Activated naive CD4-positive, alpha-beta T cell treated with anti-CD3 and anti-CD28 coated beads, Interleukin-2, amount 10 ng/mL, durations not matched to agents 7 days and 5 days (primary cell): ENCODE measurements at regions not wholly inside any gene's neighbourhood (a gene's known extent, or its start where the extent isn't known, plus 50 kb on each side); places are given as distances from the start of the nearest gene placed in this dataset.
"Not testable (repeated sequence)": the region's sequence is repeated elsewhere in the genome, so short reads cannot be mapped to it uniquely, and the experiment has no call there.

Experiments used
- CTCF ChIA-PET: fragments of 350-600 bp; sonication (Branson Sonifier 250); formaldehyde crosslinking; loops from one replicate; lab custom pipeline; 2021; ENCODE audit warnings: antibody characterized with exemption; lab: Charles Lee
- DNase-seq: peaks from one replicate; pipeline ENCODE4 v3.0.0-alpha.2; 2020
- H3K27ac Mint-ChIP-seq: one replicate; pipeline ENCODE4 v1.8.0; 2021; ENCODE audit warnings: mild to moderate bottlenecking, moderate library complexity, mixed read lengths
- H3K27me3 Mint-ChIP-seq: one replicate; pipeline ENCODE4 v1.8.0; 2021; ENCODE audit warnings: mild to moderate bottlenecking, mixed read lengths
- H3K36me3 Mint-ChIP-seq: one replicate; pipeline ENCODE4 v1.8.0; 2021; ENCODE audit warnings: mixed read lengths
- H3K4me1 Mint-ChIP-seq: one replicate; pipeline ENCODE4 v1.8.0; 2021; ENCODE audit warnings: mixed read lengths
- H3K4me3 Mint-ChIP-seq: one replicate; pipeline ENCODE4 v1.8.0; 2021; ENCODE audit warnings: mild to moderate bottlenecking, moderate library complexity, mixed read lengths
- H3K9me3 Mint-ChIP-seq: one replicate; pipeline ENCODE4 v1.8.0; 2021; ENCODE audit warnings: mixed read lengths

- Mint-ChIP-seq H3K36me3 (no peaks in the 10 kb centered on the region), H3K9me3 (peaks cover 22% of the 10 kb centered on the region), H3K4me1 (no peaks in the 10 kb centered on the region), H3K4me3 (no peak overlapping the region), H3K27me3 (no peaks in the 10 kb centered on the region), H3K27ac (no peak overlapping the region)
- no peak for DNase-seq
- CTCF ChIA-PET = no interaction called here
These were observed 731.9 kb upstream of the PCDH10 start for GRCh38 chr4:132417220-132417619.

DNA sequence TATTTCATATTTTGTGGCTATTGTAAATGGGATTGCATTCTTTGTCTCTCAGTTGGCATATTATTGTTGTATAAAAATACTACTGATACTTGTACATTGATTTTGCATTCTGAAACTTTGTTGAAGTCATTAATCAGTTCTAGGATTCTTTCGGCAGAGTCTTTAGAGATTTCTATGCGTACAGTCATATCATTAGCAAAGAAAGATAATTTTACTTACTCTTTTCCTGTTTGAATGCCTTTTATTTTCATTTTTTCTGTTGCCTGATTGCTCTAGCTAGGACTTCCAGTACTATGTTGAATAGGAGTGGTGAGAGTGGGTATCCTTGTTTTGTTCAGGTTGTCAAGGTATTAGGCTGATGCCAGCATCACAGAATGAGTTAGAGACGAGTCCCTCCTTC, 722.0 kb upstream of the PCDH10 start:
- CTCF ChIA-PET = no interaction called here
- Mint-ChIP-seq H3K36me3 (no peaks in the 10 kb centered on the region), H3K27me3 (no peaks in the 10 kb centered on the region), H3K4me3 (no peak overlapping the region), H3K4me1 (no peaks in the 10 kb centered on the region), H3K27ac (no peak overlapping the region), H3K9me3 (peaks cover 2% of the 10 kb centered on the region)
- DNase-seq = no peak

DNA sequence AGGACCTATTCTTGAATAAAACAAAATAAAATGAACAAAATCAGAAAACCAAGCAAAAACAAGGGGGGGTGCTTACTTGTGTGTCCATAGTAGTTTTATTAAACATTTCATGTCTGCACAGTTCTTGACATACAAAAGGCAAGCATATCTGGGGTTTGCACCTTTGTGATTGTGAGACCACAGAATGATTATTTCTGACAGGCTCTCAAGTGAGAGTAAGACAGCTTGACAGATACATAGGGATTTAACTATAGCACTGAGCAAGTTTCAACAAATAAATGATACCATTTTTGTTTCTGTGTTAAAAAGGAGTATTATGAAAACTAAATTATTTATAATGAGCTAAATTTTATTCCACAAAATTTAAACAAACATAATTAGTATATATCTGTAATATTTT, 712.0 kb upstream of the PCDH10 start:
- CTCF ChIA-PET = no interaction called here
- Mint-ChIP-seq H3K4me1 (no peaks in the 10 kb centered on the region), H3K36me3 (no peaks in the 10 kb centered on the region), H3K4me3 (no peak overlapping the region), H3K9me3 (no peaks in the 10 kb centered on the region), H3K27me3 (no peaks in the 10 kb centered on the region), H3K27ac (no peak overlapping the region)
- DNase-seq = no peak

DNA sequence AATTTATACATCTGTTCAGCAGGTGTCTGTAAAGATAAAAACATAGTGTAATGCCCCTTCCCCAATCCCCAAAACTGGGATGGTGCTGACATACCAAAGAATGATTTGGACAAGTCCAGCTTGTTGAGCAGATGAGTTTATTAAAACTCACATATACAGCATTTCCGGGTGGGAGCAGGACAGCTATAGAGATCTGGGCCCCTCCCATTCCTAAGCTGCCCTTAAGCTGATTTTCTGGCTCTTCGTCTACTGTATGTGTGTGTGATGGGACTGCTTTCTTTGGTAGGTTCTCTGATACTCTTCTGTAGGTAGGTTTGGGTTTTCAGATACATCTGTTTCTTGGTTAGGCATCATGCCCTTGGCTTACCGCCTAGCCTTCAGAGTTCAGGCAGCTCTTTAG, 703.7 kb upstream of the PCDH10 start:
- no peak for DNase-seq
- peaks cover 5% of the 10 kb centered on the region for H3K9me3 Mint-ChIP-seq
- H3K27ac Mint-ChIP-seq = no peak overlapping the region
- H3K4me1 Mint-ChIP-seq = no peaks in the 10 kb centered on the region
- H3K4me3 Mint-ChIP-seq = no peak overlapping the region
- no peaks in the 10 kb centered on the region for H3K27me3 Mint-ChIP-seq
- H3K36me3 Mint-ChIP-seq = no peaks in the 10 kb centered on the region
- CTCF ChIA-PET = no interaction called here

DNA sequence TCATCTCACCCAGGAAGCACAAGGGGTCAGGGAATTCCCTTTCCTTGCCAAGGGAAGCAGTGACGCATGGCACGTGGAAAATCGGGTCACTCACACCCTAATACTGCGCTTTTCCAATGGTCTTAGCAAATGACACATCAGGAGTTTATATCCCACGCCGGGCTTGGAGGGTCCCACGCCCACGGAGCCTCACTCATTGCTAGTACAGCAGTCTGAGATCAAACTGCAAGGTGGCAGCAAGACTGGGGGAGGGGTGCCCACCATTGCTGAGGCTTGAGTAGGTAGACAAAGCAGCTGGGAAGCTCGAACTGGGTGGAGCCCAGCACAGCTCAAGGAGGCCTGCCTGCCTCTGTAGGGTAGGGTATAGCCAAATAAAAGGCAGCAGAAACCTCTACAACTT, 691.1 kb upstream of the PCDH10 start:
- H3K36me3 Mint-ChIP-seq, CTCF ChIA-PET, H3K27ac Mint-ChIP-seq, DNase-seq, H3K4me1 Mint-ChIP-seq, H3K4me3 Mint-ChIP-seq, H3K27me3 Mint-ChIP-seq: not testable (repeated sequence)
- H3K9me3 Mint-ChIP-seq = peaks cover 17% of the 10 kb centered on the region

- Mint-ChIP-seq H3K27me3 (no peaks in the 10 kb centered on the region), H3K9me3 (peaks cover 2% of the 10 kb centered on the region), H3K4me1 (no peaks in the 10 kb centered on the region), H3K27ac (no peak overlapping the region), H3K36me3 (no peaks in the 10 kb centered on the region), H3K4me3 (no peak overlapping the region)
- CTCF ChIA-PET = no interaction called here
- no peak for DNase-seq
These were observed 669.6 kb upstream of the PCDH10 start for GRCh38 chr4:132479543-132479942.

DNA sequence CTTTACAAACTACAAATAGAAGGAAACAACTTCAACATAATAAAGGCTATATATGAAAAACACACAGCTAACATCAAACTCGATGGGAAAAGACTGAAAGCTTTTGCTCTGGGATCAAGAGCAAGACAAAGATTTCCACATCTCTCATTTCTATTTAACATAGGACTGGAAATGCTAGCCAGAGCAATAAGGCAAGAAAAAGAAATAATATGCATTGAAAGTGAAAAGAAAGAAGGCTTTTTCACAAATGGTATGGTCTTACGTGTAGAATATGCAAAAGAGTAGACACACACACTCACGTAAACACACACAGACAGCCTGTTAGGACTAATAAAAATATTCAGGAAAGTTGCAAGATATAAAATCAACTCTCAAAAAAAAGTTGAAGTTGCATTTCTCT, 660.5 kb upstream of the PCDH10 start:
- Mint-ChIP-seq H3K4me3 (no peak overlapping the region), H3K27me3 (no peaks in the 10 kb centered on the region), H3K4me1 (no peaks in the 10 kb centered on the region), H3K9me3 (no peaks in the 10 kb centered on the region), H3K36me3 (no peaks in the 10 kb centered on the region), H3K27ac (no peak overlapping the region)
- CTCF ChIA-PET = no interaction called here
- no peak for DNase-seq

DNA sequence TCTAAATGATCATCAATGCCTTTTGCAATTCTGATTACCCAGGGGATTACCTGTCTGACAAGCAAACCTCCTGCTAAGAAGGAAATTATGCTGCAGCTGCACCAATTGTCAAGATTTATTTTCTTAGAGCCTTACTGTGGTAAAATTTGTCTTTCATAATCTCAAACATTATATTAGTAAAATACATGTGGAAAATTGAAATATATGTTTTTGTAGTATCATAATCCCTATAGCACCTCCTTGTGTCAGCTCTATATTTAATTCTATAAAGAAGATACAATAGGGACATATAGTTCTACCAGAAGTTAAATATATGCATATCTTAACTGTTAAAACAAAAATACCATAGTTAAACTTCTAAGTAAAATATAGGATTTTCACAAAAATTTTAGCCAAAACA, 655.6 kb upstream of the PCDH10 start:
- DNase-seq = no peak
- no peaks in the 10 kb centered on the region for H3K4me1 Mint-ChIP-seq
- no peak overlapping the region for H3K4me3 Mint-ChIP-seq
- CTCF ChIA-PET = no interaction called here
- H3K36me3 Mint-ChIP-seq = no peaks in the 10 kb centered on the region
- no peak overlapping the region for H3K27ac Mint-ChIP-seq
- no peaks in the 10 kb centered on the region for H3K27me3 Mint-ChIP-seq
- no peaks in the 10 kb centered on the region for H3K9me3 Mint-ChIP-seq

- H3K36me3 Mint-ChIP-seq, H3K4me3 Mint-ChIP-seq, CTCF ChIA-PET, H3K27me3 Mint-ChIP-seq, H3K9me3 Mint-ChIP-seq, H3K4me1 Mint-ChIP-seq, DNase-seq, H3K27ac Mint-ChIP-seq: not testable (repeated sequence)
These were observed 653.8 kb upstream of the PCDH10 start for GRCh38 chr4:132495267-132495812.

- CTCF ChIA-PET = no interaction called here
- DNase-seq = no peak
- no peaks in the 10 kb centered on the region for H3K27me3 Mint-ChIP-seq
- no peak overlapping the region for H3K27ac Mint-ChIP-seq
- no peaks in the 10 kb centered on the region for H3K4me1 Mint-ChIP-seq
- H3K9me3 Mint-ChIP-seq = peaks cover 1% of the 10 kb centered on the region
- H3K36me3 Mint-ChIP-seq = no peaks in the 10 kb centered on the region
- no peak overlapping the region for H3K4me3 Mint-ChIP-seq
These were observed 650.9 kb upstream of the PCDH10 start for GRCh38 chr4:132498215-132498614.

GRCh38 chr4:132502096-132502552, 647.0 kb upstream of the PCDH10 start:
- H3K9me3 Mint-ChIP-seq = peaks cover 3% of the 10 kb centered on the region
- no peaks in the 10 kb centered on the region for H3K36me3 Mint-ChIP-seq
- CTCF ChIA-PET = no interaction called here
- DNase-seq = no peak
- H3K4me1 Mint-ChIP-seq = no peaks in the 10 kb centered on the region
- H3K27ac Mint-ChIP-seq = no peak overlapping the region
- no peaks in the 10 kb centered on the region for H3K27me3 Mint-ChIP-seq
- H3K4me3 Mint-ChIP-seq = no peak overlapping the region

GRCh38 chr4:132504438-132504837, 644.7 kb upstream of the PCDH10 start:
- DNase-seq = no peak
- peaks cover 3% of the 10 kb centered on the region for H3K9me3 Mint-ChIP-seq
- CTCF ChIA-PET = no interaction called here
- no peaks in the 10 kb centered on the region for H3K27me3 Mint-ChIP-seq
- H3K4me1 Mint-ChIP-seq = no peaks in the 10 kb centered on the region
- no peak overlapping the region for H3K4me3 Mint-ChIP-seq
- no peak overlapping the region for H3K27ac Mint-ChIP-seq
- no peaks in the 10 kb centered on the region for H3K36me3 Mint-ChIP-seq

GRCh38 chr4:132506568-132506967, 642.5 kb upstream of the PCDH10 start:
- Mint-ChIP-seq H3K9me3 (peaks cover 3% of the 10 kb centered on the region), H3K27me3 (no peaks in the 10 kb centered on the region), H3K4me1 (no peaks in the 10 kb centered on the region), H3K4me3 (no peak overlapping the region), H3K36me3 (no peaks in the 10 kb centered on the region), H3K27ac (no peak overlapping the region)
- CTCF ChIA-PET = no interaction called here
- DNase-seq = no peak

DNA sequence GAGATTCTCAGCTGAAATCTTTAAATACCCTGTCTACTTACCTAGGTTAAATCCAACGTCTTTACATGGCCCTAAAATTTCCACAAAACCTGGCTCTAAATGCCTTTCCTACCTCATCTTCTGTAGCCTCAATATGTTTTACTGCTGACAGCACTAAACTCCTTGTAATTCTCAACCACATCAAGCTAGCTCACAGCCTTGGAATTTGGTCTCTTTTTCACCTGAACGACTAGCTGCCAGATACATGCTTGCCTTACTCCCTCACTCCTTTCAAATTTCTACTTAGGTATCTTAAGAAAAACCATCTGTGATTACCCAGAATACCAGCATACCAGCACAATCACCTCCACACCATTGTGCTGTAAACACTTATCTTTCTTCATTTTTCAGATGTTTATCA, 635.6 kb upstream of the PCDH10 start:
- Mint-ChIP-seq H3K36me3 (no peaks in the 10 kb centered on the region), H3K27ac (no peak overlapping the region), H3K4me1 (no peaks in the 10 kb centered on the region), H3K9me3 (no peaks in the 10 kb centered on the region), H3K27me3 (no peaks in the 10 kb centered on the region), H3K4me3 (no peak overlapping the region)
- DNase-seq = no peak
- CTCF ChIA-PET = no interaction called here

GRCh38 chr4:132526652-132527051, 622.4 kb upstream of the PCDH10 start:
- Mint-ChIP-seq H3K4me3 (no peak overlapping the region), H3K27ac (no peak overlapping the region), H3K36me3 (no peaks in the 10 kb centered on the region), H3K4me1 (no peaks in the 10 kb centered on the region), H3K27me3 (no peaks in the 10 kb centered on the region), H3K9me3 (peaks cover 2% of the 10 kb centered on the region)
- CTCF ChIA-PET = no interaction called here
- DNase-seq = no peak

- no peak overlapping the region for H3K27ac Mint-ChIP-seq
- CTCF ChIA-PET = no interaction called here
These were observed 621.3 kb upstream of the PCDH10 start for GRCh38 chr4:132527817-132528216.

More at GRCh38 chr4:132527817-132528216, 621.3 kb upstream of the PCDH10 start:
- Mint-ChIP-seq H3K4me1 (no peaks in the 10 kb centered on the region), H3K4me3 (no peak overlapping the region), H3K9me3 (peaks cover 2% of the 10 kb centered on the region), H3K27me3 (no peaks in the 10 kb centered on the region), H3K36me3 (no peaks in the 10 kb centered on the region)
- no peak for DNase-seq
